ENCODE measurements at regions not wholly inside any gene's neighbourhood (a gene's known extent, or its start where the extent isn't known, plus 50 kb on each side); places are given as distances from the start of the nearest gene placed in this dataset.

- DNase-seq = no peak
Measured at GRCh38 chr21:17889171-17889570, 70.0 kb upstream of the C21orf91 start.

- DNase-seq = no peak
Measured at GRCh38 chr21:17869115-17869514, 50.0 kb upstream of the C21orf91 start.
